SHP77 (cell line): ENCODE measurements at regions not wholly inside any gene's neighbourhood (a gene's known extent, or its start where the extent isn't known, plus 50 kb on each side); places are given as distances from the start of the nearest gene placed in this dataset.
"Not testable (repeated sequence)": the region's sequence is repeated elsewhere in the genome, so short reads cannot be mapped to it uniquely, and the experiment has no call there.

Experiments
- DNase-seq, 2 experiments: peaks; one replicate each; lab custom pipeline; 2025; lab: John Stamatoyannopoulos, UW

- no peak for DNase-seq
Observed at GRCh38 chr20:53693262-53693871, 99.7 kb upstream of the ZNF217 start.

GRCh38 chr20:53692465-53693067 is 98.9 kb upstream of the ZNF217 start:
- no peak for DNase-seq

- no peak for DNase-seq
Observed at GRCh38 chr20:53691811-53692192, 98.2 kb upstream of the ZNF217 start.

- no peak for DNase-seq
Observed at GRCh38 chr20:53691060-53691810, 97.6 kb upstream of the ZNF217 start.

GRCh38 chr20:53688085-53688484 is 94.4 kb upstream of the ZNF217 start:
- DNase-seq, result no peak

GRCh38 chr20:53685070-53685595 is 91.5 kb upstream of the ZNF217 start:
- no peak for DNase-seq

GRCh38 chr20:53683506-53683905 is 89.9 kb upstream of the ZNF217 start:
- no peak for DNase-seq

GRCh38 chr20:53681352-53682212 is 87.9 kb upstream of the ZNF217 start:
- DNase-seq, result no peak

- DNase-seq, result no peak
Observed at GRCh38 chr20:53679597-53680309, 86.1 kb upstream of the ZNF217 start.

GRCh38 chr20:53678990-53679596 is 85.5 kb upstream of the ZNF217 start:
- no peak for DNase-seq

GRCh38 chr20:53678315-53678989 is 84.8 kb upstream of the ZNF217 start:
- DNase-seq, result no peak

GRCh38 chr20:53677447-53678314 is 84.0 kb upstream of the ZNF217 start:
- no peak for DNase-seq

- no peak for DNase-seq
Observed at GRCh38 chr20:53676987-53677386, 83.3 kb upstream of the ZNF217 start.

- DNase-seq, result no peak
Observed at GRCh38 chr20:53676519-53676822, 82.8 kb upstream of the ZNF217 start.

- DNase-seq, result no peak
Observed at GRCh38 chr20:53672484-53673129, 79.0 kb upstream of the ZNF217 start.

GRCh38 chr20:53671370-53671769 is 77.7 kb upstream of the ZNF217 start:
- DNase-seq, result no peak

GRCh38 chr20:53669517-53670313 is 76.1 kb upstream of the ZNF217 start:
- DNase-seq, result not testable (repeated sequence)

- no peak for DNase-seq
Observed at GRCh38 chr20:53668992-53669391, 75.4 kb upstream of the ZNF217 start.
